ENCODE measurements at regions not wholly inside any gene's neighbourhood (a gene's known extent, or its start where the extent isn't known, plus 50 kb on each side); places are given as distances from the start of the nearest gene placed in this dataset.
"Not testable (repeated sequence)": the region's sequence is repeated elsewhere in the genome, so short reads cannot be mapped to it uniquely, and the experiment has no call there.

DNA sequence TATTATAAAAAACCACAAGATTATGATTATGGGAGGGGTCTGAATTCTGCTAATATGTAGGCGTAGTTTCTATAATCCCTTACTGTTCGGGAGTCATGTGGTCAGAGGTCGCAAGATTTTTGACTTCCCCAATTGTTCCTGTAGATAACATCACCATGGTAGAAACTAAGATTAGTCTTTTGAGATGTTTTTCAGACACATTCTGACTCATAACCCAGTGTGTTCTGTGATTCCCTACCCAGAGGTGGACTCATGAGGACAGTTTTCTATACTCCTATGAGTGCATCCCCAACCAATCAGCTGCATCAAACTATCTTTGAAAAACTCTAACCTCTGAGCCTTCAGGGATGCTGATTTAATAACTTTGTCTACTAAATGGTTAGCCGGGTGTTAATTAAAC is 175.5 kb downstream of the RFPL4B start:
- DNase-seq, result no peak

GRCh38 chr6:112524071-112524470 is 176.9 kb downstream of the RFPL4B start:
- DNase-seq, result no peak

DNA sequence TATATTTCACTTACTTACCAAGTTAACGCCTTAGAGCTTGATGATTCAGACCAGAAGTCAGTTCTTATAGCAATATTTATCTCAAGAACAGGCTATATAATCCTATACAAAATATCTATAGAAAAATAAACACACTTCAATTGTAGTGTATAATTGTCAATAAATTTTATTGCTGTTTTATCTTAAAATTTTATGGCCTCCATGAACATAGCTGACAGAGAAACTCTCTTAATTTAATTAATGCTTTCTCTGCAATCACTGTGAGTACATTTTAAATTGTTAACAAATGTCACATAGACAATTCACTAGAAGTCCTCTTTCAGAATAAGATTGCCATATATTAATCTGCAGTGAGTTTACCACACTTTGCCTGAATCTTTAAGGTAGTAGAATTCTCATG is 178.6 kb downstream of the RFPL4B start:
- DNase-seq, result no peak

- no peak for DNase-seq
Observed at GRCh38 chr6:112526594-112526993, 179.5 kb downstream of the RFPL4B start.

GRCh38 chr6:112528306-112528705 is 181.2 kb downstream of the RFPL4B start:
- DNase-seq, result not testable (repeated sequence)

GRCh38 chr6:112535816-112536215 is 188.7 kb downstream of the RFPL4B start:
- no peak for DNase-seq

GRCh38 chr6:112539355-112539754 is 192.2 kb downstream of the RFPL4B start:
- DNase-seq, result no peak

DNA sequence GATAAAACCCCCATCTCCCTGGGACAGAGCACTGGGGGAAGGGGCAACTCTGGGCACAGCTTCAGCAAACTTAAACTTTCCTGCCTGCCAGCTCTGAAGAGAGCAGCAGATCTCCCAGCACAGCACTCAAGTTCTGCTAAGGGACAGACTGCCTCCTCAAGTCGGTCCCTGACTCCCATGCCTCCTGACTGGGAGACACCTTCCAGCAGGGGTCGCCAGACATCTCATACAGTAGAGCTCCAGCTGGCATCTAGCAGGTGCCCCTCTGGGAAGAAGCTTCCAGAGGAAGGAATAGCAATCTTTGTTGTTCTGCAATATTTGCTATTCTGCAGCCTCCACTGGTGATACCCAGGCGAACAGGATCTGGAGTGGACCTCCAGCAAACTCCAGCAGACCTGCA is 194.7 kb downstream of the RFPL4B start:
- DNase-seq, result not testable (repeated sequence)

GRCh38 chr6:112547321-112548085 is 200.4 kb downstream of the RFPL4B start:
- not testable (repeated sequence) for DNase-seq

DNA sequence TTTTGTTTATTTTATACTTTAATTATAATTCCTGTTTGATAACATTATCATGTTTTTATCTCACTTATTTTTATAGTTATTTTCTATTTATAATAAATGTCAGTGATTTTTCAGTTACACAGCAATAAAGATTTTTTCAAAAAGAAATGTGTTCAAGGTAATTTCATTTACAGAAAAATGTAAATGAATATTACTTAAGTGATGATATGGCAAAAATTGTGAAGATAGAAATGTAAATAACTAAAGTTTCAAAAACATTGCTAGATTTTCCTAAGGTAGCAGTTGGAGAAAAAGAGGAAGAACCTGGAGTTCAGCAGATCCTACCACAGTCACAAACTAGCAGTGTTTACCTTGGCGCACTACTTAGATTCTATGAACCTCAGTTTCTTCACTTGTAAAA is 202.6 kb downstream of the RFPL4B start:
- DNase-seq, result no peak

GRCh38 chr6:112557435-112557834 is 210.3 kb downstream of the RFPL4B start:
- DNase-seq, result no peak

- DNase-seq, result no peak
Observed at GRCh38 chr6:112557961-112558360, 210.8 kb downstream of the RFPL4B start.

DNA sequence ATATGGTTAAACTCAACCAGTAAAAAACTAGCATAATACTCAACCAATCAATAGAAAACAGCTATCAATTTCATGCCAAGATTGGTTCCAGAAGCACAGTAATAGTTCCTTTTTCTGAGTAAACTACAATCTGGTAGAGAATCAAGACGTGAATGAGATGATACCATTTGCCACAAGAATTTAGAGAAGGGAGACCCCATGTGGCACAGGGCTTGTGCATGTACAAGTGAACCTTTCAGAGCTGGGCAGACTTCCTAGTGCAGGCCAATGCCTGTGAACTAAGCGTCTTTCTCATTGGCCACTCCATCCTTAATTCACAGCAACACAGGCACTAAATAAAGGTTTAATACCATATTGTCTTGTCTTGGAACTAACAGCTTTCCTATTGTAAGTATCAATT is 213.5 kb downstream of the RFPL4B start:
- no peak for DNase-seq

DNA sequence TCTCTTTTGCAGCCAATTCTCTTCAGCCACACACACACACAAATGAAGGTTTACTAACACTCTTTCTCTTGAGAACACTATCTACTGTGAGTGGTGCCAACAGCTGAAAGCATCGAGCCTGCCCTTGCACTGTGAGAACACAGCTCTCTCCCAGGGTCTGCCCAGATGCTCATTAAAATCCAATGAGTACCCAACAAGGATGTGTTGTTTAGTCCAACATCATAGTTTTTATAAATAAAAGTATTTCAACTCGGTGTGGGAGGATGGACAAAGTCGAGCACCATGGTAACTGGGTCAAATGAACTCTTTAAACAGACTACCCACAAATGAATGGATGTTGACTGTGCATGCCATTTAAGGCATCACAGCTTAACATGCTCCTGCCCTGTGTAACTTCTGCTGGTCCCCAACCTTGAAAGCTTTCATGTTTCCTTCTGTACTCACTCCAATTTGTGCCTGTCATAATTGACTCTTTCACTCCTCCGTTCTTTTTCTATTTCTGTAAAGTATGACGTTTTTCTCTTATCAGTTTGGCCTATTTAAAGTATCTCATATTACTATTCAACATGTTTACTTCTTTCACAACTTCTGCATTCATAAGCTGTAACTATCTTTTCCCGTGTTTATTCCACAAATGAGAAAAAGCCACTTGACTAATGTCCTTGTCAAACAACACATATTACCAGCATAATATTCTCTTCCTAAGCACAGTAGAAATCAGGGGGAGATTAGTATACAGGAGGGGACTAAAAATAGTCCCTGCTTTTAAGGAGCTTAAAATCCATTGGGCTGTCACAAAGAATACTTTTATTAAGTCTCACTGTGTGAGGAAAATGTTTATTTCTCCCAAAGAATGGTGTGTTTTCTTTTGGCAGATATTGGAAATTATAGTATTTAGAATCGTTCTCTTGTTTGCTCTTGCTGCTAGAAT is 215.4 kb downstream of the RFPL4B start:
- DNase-seq, result no peak

- DNase-seq, result no peak
Observed at GRCh38 chr6:112563368-112563767, 216.2 kb downstream of the RFPL4B start.

DNA sequence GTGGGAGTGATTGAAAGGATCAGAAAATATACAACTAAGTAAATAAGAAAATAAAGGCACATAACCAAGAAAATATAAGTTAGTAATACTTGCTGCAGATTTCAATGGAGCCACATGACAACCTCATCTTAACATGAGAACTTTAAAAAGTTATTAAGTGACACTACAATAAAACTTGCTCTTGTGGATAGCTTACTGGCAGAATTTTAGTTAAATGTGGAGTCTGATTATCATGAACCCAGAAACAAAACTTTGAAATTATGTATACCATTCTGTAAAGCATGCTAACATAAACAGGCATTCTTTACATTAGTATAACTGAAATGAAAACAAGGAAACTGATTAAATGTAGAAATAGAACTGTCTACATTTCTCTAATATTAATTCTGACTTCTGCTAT is 220.9 kb downstream of the RFPL4B start:
- DNase-seq, result no peak

DNA sequence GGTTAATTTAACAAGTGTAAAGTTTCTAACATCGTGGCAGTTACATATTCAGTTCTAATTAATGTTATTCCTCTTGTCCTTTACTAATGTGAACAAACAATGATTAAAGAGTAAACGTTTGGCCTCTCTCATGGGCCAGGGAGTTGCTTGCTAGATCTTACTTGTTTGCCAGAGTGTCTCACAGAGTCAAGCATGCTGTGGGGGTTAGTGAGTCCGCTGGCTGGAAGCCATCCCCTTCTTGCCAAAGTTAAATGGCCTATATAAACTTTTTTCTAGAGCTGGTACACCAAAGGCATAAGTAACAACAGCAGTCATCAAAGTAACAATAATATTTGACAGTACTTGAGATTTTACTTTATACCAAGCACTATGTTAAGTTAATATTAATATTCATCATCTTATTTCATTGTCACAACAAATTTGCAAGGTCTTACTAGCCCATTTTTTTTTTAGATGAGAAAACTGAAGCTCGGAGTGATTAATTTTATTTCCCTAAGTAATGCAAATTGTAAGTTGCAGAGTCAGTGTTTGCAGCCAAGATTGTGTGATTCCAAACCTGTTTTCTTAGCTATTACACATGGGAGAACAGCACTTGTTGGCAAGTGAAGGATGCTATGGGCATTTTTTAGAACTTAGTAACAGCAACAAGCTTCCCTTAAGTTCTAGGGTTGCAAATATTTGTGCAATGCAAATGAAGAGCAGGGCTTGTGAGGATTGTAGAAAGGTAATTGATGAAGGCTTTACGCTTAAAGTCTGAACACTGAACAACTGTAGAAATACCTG is 224.5 kb downstream of the RFPL4B start:
- no peak for DNase-seq

DNA sequence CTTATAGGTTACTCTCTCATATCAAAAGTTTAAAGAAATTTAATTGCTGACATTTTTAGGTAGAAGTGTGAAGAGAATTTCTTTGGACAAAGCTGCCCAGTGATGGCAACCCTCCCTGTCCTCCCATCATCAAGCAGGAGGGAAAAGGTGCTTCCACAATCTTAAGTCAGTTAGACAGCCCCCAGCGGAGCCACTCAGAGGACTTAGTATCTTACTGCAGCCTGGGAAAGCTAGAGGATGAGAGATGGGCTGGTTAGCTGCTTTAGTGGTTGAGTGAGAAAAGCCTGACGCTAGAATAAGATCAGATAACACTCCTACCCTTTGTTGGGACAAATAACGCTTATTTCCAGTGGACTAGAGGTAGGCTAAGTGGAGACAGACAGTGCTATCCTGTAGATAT is 227.1 kb downstream of the RFPL4B start:
- DNase-seq, result no peak

GRCh38 chr6:112575309-112575834 is 228.2 kb downstream of the RFPL4B start:
- no peak for DNase-seq

DNA sequence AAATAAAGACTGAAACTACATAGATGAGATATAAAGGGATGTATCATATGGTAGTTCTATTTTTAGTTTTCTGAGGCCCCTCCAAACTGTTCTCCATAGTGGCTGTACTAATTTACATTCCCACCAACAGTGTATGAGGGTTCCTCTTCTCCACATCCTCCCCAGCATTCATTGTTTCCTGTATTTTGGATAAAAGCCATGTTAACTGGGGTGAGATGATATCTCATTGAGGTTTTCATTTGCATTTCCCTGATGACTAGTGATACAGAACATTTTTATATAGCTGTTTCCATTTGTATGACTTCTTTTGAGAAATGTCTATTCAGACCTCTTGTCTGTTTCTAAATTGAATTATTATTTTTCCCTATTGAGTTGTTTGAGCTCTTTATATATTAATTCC is 229.3 kb downstream of the RFPL4B start:
- DNase-seq, result no peak

DNA sequence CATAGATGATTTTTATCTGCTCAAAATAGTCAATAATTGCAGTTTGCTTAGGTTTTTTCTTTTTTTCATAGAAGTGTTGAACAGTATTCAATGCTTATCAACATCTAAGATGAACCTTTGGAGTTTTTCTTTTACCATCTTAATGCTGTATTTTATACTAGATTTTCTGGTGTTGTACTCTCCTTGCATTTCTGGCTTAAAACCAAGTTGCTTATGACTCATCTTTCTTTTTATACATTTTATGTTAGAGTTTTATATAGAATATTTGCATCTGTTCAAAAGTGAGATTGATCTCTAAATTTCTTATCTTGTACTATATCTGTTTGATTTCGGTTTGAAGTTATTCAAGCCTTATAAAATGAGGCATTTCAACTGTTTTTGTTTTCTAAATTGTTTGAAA is 232.5 kb downstream of the RFPL4B start:
- no peak for DNase-seq

GRCh38 chr6:112581015-112581414 is 233.9 kb downstream of the RFPL4B start:
- DNase-seq, result no peak

DNA sequence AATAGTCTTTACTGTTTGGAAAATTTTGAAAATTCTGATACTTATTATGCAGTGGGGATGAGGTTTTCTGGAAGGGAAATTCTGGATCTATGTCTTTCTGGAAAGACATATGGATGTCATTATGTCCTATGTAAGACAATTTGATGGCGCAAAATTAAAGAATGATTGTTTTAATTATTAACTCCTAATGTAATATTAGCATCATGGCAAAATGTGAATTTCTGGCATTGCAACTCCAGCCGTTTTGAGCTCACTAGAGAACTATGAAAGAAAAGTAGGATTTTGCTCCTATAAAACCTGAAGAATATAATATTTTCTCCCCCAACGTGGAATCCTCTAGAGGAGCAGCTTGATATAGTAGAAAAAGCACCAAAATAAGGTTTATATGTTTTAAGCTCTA is 243.2 kb downstream of the RFPL4B start:
- no peak for DNase-seq
